C4-2B (cell line): ENCODE measurements at regions not wholly inside any gene's neighbourhood (a gene's known extent, or its start where the extent isn't known, plus 50 kb on each side); places are given as distances from the start of the nearest gene placed in this dataset.

Experiments used
- ZFX ChIP-seq: fragments of 450-650 bp; IDR thresholded peaks from 2 replicates; pipeline ENCODE4 v1.6.1; 2017
- TF ChIP-seq, protein P1 (sequence below): fragments of 450-650 bp; conservative IDR thresholded peaks from 2 replicates; pipeline ENCODE4 v1.5.1; 2017; ENCODE audit warnings: mild to moderate bottlenecking

DNA sequence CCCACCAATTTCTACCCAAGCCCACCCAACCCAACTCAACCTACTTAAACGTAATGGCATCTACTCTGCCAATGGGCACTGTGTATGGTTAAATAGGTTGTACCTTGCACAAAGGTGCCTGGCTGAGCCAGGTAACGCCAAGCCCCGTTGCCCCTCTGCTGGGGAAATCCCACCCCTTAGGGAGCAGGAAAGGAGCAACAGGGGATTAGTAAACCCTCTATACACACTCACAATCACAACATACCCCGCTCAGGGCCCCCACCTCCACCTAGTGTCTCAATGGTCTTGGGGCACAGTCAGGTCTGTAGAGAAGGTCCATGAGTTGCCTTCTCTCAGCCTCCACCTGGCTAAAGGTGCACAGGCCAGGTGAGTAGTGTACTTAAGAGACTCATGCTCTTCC is 74.3 kb upstream of the PCBD1 start:
- TF ChIP-seq, protein P1, sequence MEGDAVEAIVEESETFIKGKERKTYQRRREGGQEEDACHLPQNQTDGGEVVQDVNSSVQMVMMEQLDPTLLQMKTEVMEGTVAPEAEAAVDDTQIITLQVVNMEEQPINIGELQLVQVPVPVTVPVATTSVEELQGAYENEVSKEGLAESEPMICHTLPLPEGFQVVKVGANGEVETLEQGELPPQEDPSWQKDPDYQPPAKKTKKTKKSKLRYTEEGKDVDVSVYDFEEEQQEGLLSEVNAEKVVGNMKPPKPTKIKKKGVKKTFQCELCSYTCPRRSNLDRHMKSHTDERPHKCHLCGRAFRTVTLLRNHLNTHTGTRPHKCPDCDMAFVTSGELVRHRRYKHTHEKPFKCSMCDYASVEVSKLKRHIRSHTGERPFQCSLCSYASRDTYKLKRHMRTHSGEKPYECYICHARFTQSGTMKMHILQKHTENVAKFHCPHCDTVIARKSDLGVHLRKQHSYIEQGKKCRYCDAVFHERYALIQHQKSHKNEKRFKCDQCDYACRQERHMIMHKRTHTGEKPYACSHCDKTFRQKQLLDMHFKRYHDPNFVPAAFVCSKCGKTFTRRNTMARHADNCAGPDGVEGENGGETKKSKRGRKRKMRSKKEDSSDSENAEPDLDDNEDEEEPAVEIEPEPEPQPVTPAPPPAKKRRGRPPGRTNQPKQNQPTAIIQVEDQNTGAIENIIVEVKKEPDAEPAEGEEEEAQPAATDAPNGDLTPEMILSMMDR = no peak
- TF ChIP-seq ZFX = no peak
